GDM1 (cell line): ENCODE measurements at regions not wholly inside any gene's neighbourhood (a gene's known extent, or its start where the extent isn't known, plus 50 kb on each side); places are given as distances from the start of the nearest gene placed in this dataset.

Experiments
- DNase-seq: peaks from one replicate; lab custom pipeline; 2025; lab: John Stamatoyannopoulos, UW

GRCh38 chr12:24081092-24081529, 131.6 kb upstream of the SOX5 start:
- no peak for DNase-seq

GRCh38 chr12:24080465-24080864, 131.0 kb upstream of the SOX5 start:
- DNase-seq: no peak

DNA sequence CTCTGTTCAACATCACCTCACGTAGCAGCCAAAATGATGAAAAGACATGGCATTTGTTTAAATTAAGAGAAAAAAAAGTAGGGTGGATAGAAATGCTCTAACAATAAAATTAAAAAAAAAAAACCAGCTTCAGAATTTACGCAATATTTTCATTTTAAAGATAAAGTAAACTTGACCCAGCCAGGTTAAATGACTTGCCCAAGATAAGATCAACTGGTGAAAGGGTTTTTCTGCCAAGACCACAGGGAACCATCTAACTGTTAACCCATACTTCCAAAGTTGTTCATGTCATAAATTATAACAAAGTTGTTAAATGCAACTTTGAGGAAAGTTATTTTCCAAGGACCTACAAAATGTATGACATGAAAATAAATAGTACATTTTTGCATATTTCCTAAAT, 129.6 kb upstream of the SOX5 start:
- no peak for DNase-seq

DNA sequence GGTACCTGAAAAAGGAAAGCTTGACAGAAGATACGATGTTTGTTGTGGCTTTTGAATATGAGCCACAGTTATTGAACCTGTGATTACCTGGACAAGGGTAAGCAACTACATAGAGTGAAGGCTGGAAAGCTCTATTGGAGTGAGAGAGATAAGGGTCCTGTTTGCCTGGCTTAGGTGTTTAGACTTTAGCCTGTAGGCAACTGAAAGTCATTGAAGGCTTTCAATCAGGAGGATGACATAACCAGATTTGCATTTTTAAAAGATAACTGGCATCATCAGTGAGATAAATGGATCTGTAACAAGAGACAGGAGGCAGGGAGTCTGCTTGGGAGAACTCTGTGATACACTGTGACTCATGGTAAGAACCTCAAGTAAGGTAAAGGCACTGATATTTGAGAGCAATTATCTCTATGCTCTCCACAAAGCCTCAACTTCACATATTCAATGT, 128.9 kb upstream of the SOX5 start:
- DNase-seq: no peak

DNA sequence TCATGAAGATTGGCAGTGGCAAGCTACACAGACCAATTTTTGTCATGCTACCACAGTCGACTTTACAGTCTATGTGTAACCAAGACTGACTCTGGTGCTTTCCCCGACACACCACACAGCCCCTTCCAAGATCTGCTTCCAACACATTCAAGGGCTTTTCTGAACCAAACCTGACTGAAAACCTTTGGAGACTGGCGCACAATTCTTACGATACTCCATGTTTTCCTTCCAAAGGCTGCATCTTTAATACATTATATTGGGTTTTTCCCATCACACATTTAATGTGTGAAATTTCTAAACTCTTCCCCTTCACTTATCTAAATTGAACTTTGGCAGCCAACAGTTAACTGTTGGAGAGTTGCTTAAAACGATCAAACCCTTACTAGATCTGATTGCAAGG, 127.7 kb upstream of the SOX5 start:
- no peak for DNase-seq

- no peak for DNase-seq
Observed at GRCh38 chr12:24075650-24076049, 126.2 kb upstream of the SOX5 start.

DNA sequence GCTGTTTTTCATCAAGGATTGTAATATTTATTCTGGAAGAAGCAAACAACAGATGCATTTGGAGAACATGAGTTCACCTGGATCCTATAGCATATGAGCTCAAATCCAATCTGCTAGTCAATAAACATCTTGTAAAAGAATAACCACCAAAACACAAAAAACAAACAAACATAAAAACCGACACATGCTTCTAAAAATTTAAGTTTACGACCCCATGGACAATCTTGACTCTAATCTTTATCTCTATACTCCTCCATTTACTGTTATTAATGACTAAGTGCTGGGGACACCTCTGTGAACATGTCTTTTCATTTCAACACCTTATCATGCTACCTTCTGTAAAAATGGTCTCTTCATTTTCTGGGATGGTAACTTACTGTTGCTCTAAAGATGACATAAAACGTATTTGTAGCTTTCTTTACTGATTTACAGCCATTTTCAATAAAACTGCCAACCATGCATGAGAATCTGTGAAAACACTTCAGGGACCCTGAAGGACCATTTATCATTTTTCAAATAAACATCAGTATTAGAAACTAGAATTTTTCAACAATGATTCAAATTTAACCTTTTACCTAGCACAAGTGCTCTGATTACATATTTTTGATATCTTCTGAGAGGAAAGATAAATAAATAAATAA, 123.8 kb upstream of the SOX5 start:
- DNase-seq: no peak

GRCh38 chr12:24072302-24072701, 122.8 kb upstream of the SOX5 start:
- no peak for DNase-seq

DNA sequence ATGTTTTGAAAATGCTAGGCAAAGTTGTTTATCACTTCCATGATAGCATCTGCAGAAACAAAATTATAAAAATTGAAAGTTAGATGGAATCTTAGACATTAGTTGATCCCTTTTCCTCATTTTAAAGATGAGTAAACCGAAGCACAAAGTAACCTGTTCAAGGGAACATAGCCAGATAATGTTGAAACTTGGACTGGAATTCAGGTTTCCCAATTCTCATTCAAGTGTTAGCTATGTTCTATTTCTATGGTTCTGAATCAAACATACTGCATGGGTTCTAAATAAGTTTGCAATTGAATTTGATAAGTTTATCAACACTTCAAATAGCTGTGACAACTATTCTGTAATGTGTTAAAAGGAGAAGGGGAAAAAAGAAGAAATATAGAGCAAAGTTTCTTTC, 122.4 kb upstream of the SOX5 start:
- no peak for DNase-seq

DNA sequence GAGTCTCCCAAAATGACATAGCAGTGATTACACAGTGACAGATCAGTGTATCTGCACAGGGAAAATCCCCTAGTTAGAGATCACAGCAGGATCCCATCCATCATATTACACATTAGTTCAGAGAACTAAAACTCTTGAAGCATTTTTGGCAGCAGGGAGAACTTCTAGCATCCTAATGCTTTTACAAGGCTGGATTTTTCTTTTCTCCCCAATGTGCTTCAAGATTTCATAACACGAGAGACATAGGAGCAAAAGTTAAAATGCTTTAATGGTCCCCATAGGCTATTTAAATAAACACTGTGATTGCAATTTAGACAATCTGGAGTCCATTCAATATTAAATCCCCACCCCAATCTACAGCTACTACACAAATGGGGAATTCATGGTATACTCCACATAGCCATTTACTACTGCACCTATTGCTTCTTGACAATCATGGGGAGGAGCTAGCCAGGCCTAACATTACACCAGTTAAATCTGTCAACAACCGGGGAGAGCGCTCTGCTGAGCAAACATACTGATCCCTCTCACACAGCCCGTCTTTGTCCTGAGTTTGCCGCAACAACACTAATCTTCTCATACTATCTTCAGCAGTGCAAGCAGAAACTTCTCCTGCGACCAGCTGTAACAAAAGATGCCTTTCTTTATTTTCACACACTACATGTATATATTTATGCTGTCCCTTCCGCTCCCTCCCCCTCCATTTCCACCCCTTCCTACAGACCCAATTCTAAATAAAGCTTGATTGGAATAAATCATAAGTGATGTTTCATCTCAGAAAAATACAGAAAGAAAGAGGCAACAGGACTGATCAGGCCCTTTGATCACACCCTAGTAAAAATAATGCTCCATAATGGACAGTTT, 120.3 kb upstream of the SOX5 start:
- DNase-seq: no peak

- DNase-seq: no peak
Observed at GRCh38 chr12:24066865-24067264, 117.4 kb upstream of the SOX5 start.

DNA sequence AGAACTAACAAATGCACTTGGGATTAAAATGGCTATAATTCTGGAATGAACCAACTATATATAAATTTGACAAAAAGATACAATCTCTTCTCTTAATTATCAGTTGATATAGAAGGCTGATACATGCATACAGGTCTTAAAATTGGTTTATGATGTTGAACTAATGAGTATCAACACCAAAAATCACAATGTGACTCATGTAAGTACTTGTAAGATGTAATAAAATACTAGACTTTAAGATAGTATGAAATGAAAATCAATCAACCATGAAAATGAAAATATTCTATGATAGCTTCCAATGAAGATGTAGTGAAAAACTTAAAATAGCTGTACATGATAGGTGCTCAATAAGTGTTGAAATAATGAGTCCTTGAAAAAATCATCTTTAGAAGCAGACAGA, 116.6 kb upstream of the SOX5 start:
- no peak for DNase-seq

GRCh38 chr12:24062642-24063245, 113.3 kb upstream of the SOX5 start:
- DNase-seq: no peak

GRCh38 chr12:24060089-24060488, 110.6 kb upstream of the SOX5 start:
- no peak for DNase-seq

DNA sequence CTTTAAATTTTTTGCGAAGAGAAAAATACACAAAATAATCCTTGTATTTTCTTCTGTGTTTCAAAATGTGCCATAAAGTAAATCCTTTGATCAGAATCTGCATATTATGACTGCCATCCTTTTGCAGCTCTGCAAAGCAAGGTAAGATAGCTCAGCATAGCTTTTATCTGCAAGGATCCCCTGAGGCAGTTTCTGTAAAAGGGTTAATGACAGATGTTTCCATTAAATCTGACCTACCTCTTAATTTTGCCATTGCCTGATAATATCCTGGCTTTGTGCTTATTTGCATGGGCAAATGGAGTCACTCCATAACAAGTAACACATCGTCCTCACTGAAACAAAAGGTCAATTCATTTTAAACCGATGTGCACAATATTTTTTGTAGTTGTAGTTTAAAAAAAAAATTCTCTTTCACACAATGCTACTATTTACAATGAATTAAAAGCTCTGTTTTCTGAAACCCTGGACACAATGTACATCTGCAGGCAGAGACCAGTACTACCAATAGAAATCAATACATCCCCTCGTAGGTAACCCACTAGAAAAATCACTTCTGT, 108.5 kb upstream of the SOX5 start:
- DNase-seq: no peak

DNA sequence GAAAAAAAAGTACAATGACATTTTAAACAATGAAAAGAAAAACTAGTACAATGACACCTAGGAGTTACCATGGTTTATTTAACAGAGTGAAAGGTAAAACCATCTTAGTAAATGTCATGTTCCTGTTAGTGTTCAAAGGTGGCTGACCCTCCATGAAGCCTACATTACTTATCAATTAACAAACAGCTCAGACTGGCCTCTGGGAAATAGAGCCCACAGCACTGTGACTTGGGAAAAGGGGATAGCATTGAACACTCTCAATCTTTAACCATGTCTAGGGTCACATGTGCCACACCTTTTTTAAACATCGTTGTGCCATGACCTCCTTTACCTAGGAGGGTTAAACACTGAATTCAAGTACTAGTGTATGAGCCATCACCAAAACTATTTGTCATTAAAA, 106.3 kb upstream of the SOX5 start:
- no peak for DNase-seq

- no peak for DNase-seq
Observed at GRCh38 chr12:24054416-24054815, 104.9 kb upstream of the SOX5 start.

GRCh38 chr12:24049728-24050127, 100.3 kb upstream of the SOX5 start:
- DNase-seq: no peak

- DNase-seq: no peak
Observed at GRCh38 chr12:24049101-24049500, 99.6 kb upstream of the SOX5 start.

- DNase-seq: no peak
Observed at GRCh38 chr12:24048446-24048845, 99.0 kb upstream of the SOX5 start.

DNA sequence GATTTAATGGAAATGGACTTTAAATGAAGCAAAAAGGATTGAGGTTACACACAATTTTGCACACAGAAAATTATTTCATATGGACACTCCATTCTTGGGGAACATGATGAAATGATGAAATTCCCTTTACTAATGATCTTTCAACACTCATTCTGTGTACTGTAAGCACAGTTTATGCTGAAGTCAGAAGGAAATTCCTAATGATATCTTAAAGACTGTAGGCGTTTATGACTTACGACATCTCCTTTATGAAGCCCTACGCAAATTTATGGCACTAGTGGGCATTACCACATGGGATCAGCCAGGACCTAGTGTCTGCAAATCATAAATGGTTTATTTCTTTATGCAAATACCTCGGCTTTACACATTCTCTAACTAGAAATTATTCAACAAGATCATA, 97.9 kb upstream of the SOX5 start:
- no peak for DNase-seq

DNA sequence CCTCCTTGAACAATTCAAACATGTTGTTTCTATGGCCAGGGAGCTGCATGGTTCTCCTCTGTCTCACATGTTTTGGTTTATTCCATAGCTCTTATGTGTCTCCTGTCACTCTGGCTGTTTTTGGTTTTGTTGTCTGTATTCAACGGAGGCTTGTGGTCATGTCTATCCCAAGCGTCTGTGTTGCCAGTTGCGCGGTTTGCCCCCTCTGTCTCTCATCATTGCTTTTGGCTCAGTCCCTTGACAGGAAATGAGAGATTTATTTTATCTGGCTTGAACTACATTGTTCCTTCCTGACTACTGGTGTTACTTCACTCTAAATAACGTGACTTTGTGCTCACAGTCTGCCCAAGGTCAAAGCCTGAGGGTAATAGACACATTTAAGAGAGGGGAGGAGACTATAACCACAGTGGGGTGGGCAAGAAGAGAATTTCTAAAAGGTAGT, 96.4 kb upstream of the SOX5 start:
- DNase-seq: no peak
